ENCODE measurements at regions not wholly inside any gene's neighbourhood (a gene's known extent, or its start where the extent isn't known, plus 50 kb on each side); places are given as distances from the start of the nearest gene placed in this dataset.

GRCh38 chr14:101105045-101105444 is 201.5 kb upstream of the RTL1 start:
- no peaks in the 10 kb centered on the region for H3K36me3 ChIP-seq (ENCODE audit: control insufficient read depth in 2 of 2, extremely low read depth in 1 of 2, insufficient read depth in 1 of 2, low read length in 1 of 2)
- Mint-ChIP-seq H3K36me3 (no peaks in the 10 kb centered on the region), H3K27ac (no peak overlapping the region), H3K27me3 (peaks cover 4 to 10% of the 10 kb centered on the region in 2 donors), H3K4me3 (no peak overlapping the region), H3K9me3 (peaks cover 0 to 8% (median 3%) of the 10 kb centered on the region in 3 donors), H3K4me1 (no peaks in the 10 kb centered on the region)
- no peak overlapping the region for H3K4me3 ChIP-seq (ENCODE audit: control insufficient read depth in 1 of 2, extremely low read depth in 1 of 2, low read length in 1 of 2)
- no peaks in the 10 kb centered on the region for H3K4me1 ChIP-seq (ENCODE audit: control insufficient read depth in 1 of 2, extremely low read depth in 1 of 2, insufficient read depth in 2 of 2, low read length in 2 of 2)
- WGBS (ENCODE audit: insufficient coverage) = 87% methylated on average over 3 of the region's 4 CpGs
- CTCF ChIA-PET = no interaction called here
- ATAC-seq (replicated peaks in 1 of 4) = no peak
- no peak overlapping the region for H3K27ac ChIP-seq (ENCODE audit: low read length)
- peak in 1 of 35 experiments; percentile 13 for DNase-seq
- H3K9me3 ChIP-seq = no peaks in the 10 kb centered on the region
- H3K27me3 ChIP-seq (replicated peaks in 1 of 2; ENCODE audit: control insufficient read depth in 2 of 2, extremely low read depth in 1 of 2, insufficient read depth in 2 of 2, low read length in 1 of 2) = peaks cover 0 to 37% of the 10 kb centered on the region in 2 experiments
- POLR2A ChIA-PET = interaction anchor here in 1 of 2 donors (0.5 kb wide), 1 partner anchor 19 kb away, joined by 5 read pairs; no protein-coding TSS in a partner anchor

DNA sequence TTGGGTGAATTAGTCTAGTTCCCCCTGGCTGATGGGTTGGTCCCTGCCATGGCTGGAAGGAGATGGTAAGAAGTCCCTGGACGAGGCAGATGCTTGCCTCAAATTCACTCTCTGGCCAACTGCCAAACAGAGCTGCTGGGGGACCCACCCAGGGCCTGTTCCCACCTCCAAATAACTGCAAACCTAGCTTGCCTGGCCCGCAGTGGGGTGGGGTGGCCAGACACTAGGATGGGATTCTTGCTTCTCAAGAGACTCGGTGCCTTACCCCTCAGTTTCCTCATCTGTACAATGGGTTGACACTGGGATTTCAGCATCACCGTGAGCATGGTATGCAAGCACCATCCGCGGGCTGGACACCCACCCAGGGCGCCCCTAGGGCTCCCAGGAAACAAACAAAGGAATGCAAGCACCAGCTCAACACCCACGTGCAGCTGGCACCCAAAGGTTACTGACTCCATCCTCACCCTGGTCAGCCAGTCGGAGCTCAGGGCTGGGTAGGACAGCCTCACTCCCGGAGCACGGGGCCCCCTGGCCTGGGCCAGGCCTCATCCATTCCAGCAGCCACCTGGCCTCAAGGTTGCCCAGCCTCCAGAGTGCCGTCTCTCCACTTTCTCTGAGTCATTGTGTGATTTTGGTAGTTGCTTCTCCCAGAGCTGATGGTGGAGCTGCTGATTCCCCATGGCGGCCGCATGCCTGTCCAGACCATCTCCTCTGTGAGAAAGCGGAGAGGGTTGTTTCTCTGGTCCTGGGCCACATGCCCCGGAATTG is 205.2 kb upstream of the RTL1 start:
- WGBS (ENCODE audit: insufficient coverage) = 88% methylated on average over 10 of the region's 16 CpGs
- no peaks in the 10 kb centered on the region for H3K36me3 Mint-ChIP-seq
- no peaks in the 10 kb centered on the region for H3K4me1 Mint-ChIP-seq
- Histone ChIP-seq H3K27ac (ENCODE audit: low read length) (no peak overlapping the region), H3K27me3 (replicated peaks in 1 of 2; ENCODE audit: control insufficient read depth in 2 of 2, extremely low read depth in 1 of 2, insufficient read depth in 2 of 2, low read length in 1 of 2) (peaks cover 0 to 26% of the 10 kb centered on the region in 2 experiments), H3K4me3 (ENCODE audit: control insufficient read depth in 1 of 2, extremely low read depth in 1 of 2, low read length in 1 of 2) (no peak overlapping the region), H3K36me3 (ENCODE audit: control insufficient read depth in 2 of 2, extremely low read depth in 1 of 2, insufficient read depth in 1 of 2, low read length in 1 of 2) (no peaks in the 10 kb centered on the region), H3K9me3 (no peaks in the 10 kb centered on the region), H3K4me1 (ENCODE audit: control insufficient read depth in 1 of 2, extremely low read depth in 1 of 2, insufficient read depth in 2 of 2, low read length in 2 of 2) (no peaks in the 10 kb centered on the region)
- H3K9me3 Mint-ChIP-seq = peaks cover 0 to 8% (median 0%) of the 10 kb centered on the region in 3 donors
- no peak for ATAC-seq (replicated peaks in 1 of 4)
- POLR2A ChIA-PET = no interaction called here
- CTCF ChIA-PET = no interaction called here
- DNase-seq = no peak
- H3K27me3 Mint-ChIP-seq = peaks cover under 1% of the 10 kb centered on the region in 2 donors
- H3K27ac Mint-ChIP-seq = no peak overlapping the region
- no peak overlapping the region for H3K4me3 Mint-ChIP-seq

DNA sequence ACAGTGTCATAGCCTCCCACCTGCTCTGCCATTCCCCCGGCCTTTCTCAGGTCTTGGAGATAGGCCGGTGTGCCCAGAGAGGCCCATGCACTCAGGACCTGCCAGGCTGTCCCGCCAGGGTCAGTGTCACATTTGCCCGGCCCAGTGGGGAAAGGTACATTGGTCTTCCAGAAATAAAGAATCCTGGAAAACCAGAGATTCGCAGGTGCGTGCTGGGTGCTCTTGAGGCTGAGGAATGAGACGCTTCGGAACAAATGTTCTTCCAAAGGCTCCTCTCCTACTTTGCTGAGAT is 205.8 kb upstream of the RTL1 start:
- peaks cover 0 to 8% (median 0%) of the 10 kb centered on the region in 3 donors for H3K9me3 Mint-ChIP-seq
- no peaks in the 10 kb centered on the region for H3K4me1 Mint-ChIP-seq
- ChIA-PET POLR2A (no interaction called here), CTCF (no interaction called here)
- no peaks in the 10 kb centered on the region for H3K36me3 ChIP-seq (ENCODE audit: control insufficient read depth in 2 of 2, extremely low read depth in 1 of 2, insufficient read depth in 1 of 2, low read length in 1 of 2)
- no peaks in the 10 kb centered on the region for H3K9me3 ChIP-seq
- H3K36me3 Mint-ChIP-seq = no peaks in the 10 kb centered on the region
- H3K4me3 Mint-ChIP-seq = no peak overlapping the region
- H3K4me1 ChIP-seq (ENCODE audit: control insufficient read depth in 1 of 2, extremely low read depth in 1 of 2, insufficient read depth in 2 of 2, low read length in 2 of 2) = no peaks in the 10 kb centered on the region
- H3K27ac Mint-ChIP-seq = no peak overlapping the region
- ATAC-seq (replicated peaks in 1 of 4) (no peak), DNase-seq (no peak)
- H3K4me3 ChIP-seq (ENCODE audit: control insufficient read depth in 1 of 2, extremely low read depth in 1 of 2, low read length in 1 of 2) = no peak overlapping the region
- no peak overlapping the region for H3K27ac ChIP-seq (ENCODE audit: low read length)
- H3K27me3 Mint-ChIP-seq = no peaks in the 10 kb centered on the region
- 94% methylated on average over 4 of the region's 8 CpGs for WGBS (ENCODE audit: insufficient coverage)
- peaks cover 0 to 21% of the 10 kb centered on the region in 2 experiments for H3K27me3 ChIP-seq (replicated peaks in 1 of 2; ENCODE audit: control insufficient read depth in 2 of 2, extremely low read depth in 1 of 2, insufficient read depth in 2 of 2, low read length in 1 of 2)

- Mint-ChIP-seq H3K9me3 (peaks cover 0 to 8% (median 0%) of the 10 kb centered on the region in 3 donors), H3K4me3 (no peak overlapping the region), H3K27me3 (peaks cover 0 to 5% of the 10 kb centered on the region in 2 donors), H3K4me1 (no peaks in the 10 kb centered on the region), H3K36me3 (no peaks in the 10 kb centered on the region), H3K27ac (no peak overlapping the region)
- ATAC-seq (replicated peaks in 1 of 4) = no peak
- no peaks in the 10 kb centered on the region for H3K9me3 ChIP-seq
- H3K4me1 ChIP-seq (ENCODE audit: control insufficient read depth in 1 of 2, extremely low read depth in 1 of 2, insufficient read depth in 2 of 2, low read length in 2 of 2) = no peaks in the 10 kb centered on the region
- H3K27ac ChIP-seq (ENCODE audit: low read length) = no peak overlapping the region
- ChIA-PET POLR2A (no interaction called here), CTCF (no interaction called here)
- no peak overlapping the region for H3K4me3 ChIP-seq (ENCODE audit: control insufficient read depth in 1 of 2, extremely low read depth in 1 of 2, low read length in 1 of 2)
- DNase-seq = peak in 1 of 35 experiments; percentile 21
- WGBS (ENCODE audit: insufficient coverage) = 83% methylated on average over 10 of the region's 15 CpGs
- peaks cover 0 to 19% of the 10 kb centered on the region in 2 experiments for H3K27me3 ChIP-seq (replicated peaks in 1 of 2; ENCODE audit: control insufficient read depth in 2 of 2, extremely low read depth in 1 of 2, insufficient read depth in 2 of 2, low read length in 1 of 2)
- no peaks in the 10 kb centered on the region for H3K36me3 ChIP-seq (ENCODE audit: control insufficient read depth in 2 of 2, extremely low read depth in 1 of 2, insufficient read depth in 1 of 2, low read length in 1 of 2)
These were observed 206.6 kb upstream of the RTL1 start for GRCh38 chr14:101109981-101110728.

DNA sequence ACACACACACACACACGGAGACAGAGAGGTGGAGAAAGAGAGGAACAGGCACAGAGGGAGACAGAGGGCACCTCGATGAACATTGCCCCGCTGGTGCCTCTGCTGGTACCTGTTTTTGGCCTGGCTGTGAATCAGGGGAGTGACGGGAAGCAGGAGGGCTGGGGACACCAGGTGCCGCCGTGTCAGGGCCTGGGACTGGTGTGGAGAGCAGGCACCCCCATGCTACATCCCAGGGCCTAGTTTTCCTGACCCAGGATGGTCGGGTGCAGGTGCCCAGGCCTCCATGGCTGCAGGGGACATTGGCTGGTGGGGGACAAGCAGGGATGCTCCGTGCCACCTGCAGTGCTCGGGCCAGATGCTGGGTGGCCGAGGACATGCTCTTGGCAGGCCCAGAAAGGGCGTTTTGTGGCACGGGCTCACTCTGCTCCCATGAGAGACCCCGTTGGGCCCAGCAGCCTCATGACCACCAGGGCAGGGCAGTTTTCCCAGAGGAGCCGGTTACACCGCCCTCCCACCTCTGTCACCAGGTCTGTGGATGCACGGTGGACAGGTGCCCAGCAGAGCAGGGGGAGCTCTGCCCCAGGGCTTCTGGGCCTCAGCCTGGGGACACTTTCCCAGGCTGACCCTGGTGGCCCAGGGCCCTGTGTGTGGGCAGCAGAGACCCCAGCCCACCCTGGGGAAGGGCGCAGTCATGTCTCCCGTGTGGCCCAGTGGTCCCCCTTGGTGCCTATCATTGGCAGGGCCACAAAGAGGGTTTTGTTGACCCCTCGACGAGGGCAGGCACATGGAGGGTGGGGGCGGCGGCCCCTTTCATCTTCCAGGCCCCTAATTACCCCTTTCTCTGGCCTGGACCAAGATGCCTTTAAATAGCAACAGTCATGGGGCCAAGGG is 207.5 kb upstream of the RTL1 start:
- H3K36me3 ChIP-seq (ENCODE audit: control insufficient read depth in 2 of 2, extremely low read depth in 1 of 2, insufficient read depth in 1 of 2, low read length in 1 of 2) = no peaks in the 10 kb centered on the region
- Mint-ChIP-seq H3K4me1 (no peaks in the 10 kb centered on the region), H3K27me3 (peaks cover 0 to 6% of the 10 kb centered on the region in 2 donors), H3K4me3 (no peak overlapping the region), H3K36me3 (no peaks in the 10 kb centered on the region), H3K27ac (no peak overlapping the region), H3K9me3 (peaks cover 0 to 8% (median 0%) of the 10 kb centered on the region in 3 donors)
- no peaks in the 10 kb centered on the region for H3K9me3 ChIP-seq
- no peak overlapping the region for H3K27ac ChIP-seq (ENCODE audit: low read length)
- H3K27me3 ChIP-seq (replicated peaks in 1 of 2; ENCODE audit: control insufficient read depth in 2 of 2, extremely low read depth in 1 of 2, insufficient read depth in 2 of 2, low read length in 1 of 2) = peaks cover 0 to 20% of the 10 kb centered on the region in 2 experiments
- ChIA-PET CTCF (no interaction called here), POLR2A (no interaction called here)
- DNase-seq (peak in 1 of 35 experiments; percentile 24), ATAC-seq (replicated peaks in 1 of 4) (no peak)
- H3K4me3 ChIP-seq (ENCODE audit: control insufficient read depth in 1 of 2, extremely low read depth in 1 of 2, low read length in 1 of 2) = no peak overlapping the region
- WGBS (ENCODE audit: insufficient coverage) = 85% methylated on average over 17 of the region's 22 CpGs
- H3K4me1 ChIP-seq (ENCODE audit: control insufficient read depth in 1 of 2, extremely low read depth in 1 of 2, insufficient read depth in 2 of 2, low read length in 2 of 2) = no peaks in the 10 kb centered on the region

GRCh38 chr14:101111620-101112290 is 208.2 kb upstream of the RTL1 start:
- ATAC-seq (replicated peaks in 1 of 4) (no peak), DNase-seq (peak in 1 of 35 experiments; percentile 17)
- H3K9me3 ChIP-seq = no peaks in the 10 kb centered on the region
- H3K4me3 Mint-ChIP-seq = no peak overlapping the region
- no peaks in the 10 kb centered on the region for H3K4me1 ChIP-seq (ENCODE audit: control insufficient read depth in 1 of 2, extremely low read depth in 1 of 2, insufficient read depth in 2 of 2, low read length in 2 of 2)
- peaks cover 0 to 22% of the 10 kb centered on the region in 2 experiments for H3K27me3 ChIP-seq (replicated peaks in 1 of 2; ENCODE audit: control insufficient read depth in 2 of 2, extremely low read depth in 1 of 2, insufficient read depth in 2 of 2, low read length in 1 of 2)
- no peaks in the 10 kb centered on the region for H3K36me3 Mint-ChIP-seq
- 69% methylated on average over 16 of the region's 23 CpGs for WGBS (ENCODE audit: insufficient coverage)
- peaks cover 0 to 6% of the 10 kb centered on the region in 2 donors for H3K27me3 Mint-ChIP-seq
- H3K9me3 Mint-ChIP-seq = peaks cover 0 to under 1% (median 0%) of the 10 kb centered on the region in 3 donors
- H3K4me1 Mint-ChIP-seq = no peaks in the 10 kb centered on the region
- H3K27ac Mint-ChIP-seq = no peak overlapping the region
- ChIA-PET POLR2A (no interaction called here), CTCF (no interaction called here)
- no peak overlapping the region for H3K27ac ChIP-seq (ENCODE audit: low read length)
- no peak overlapping the region for H3K4me3 ChIP-seq (ENCODE audit: control insufficient read depth in 1 of 2, extremely low read depth in 1 of 2, low read length in 1 of 2)
- H3K36me3 ChIP-seq (ENCODE audit: control insufficient read depth in 2 of 2, extremely low read depth in 1 of 2, insufficient read depth in 1 of 2, low read length in 1 of 2) = no peaks in the 10 kb centered on the region

Measured in T-cell (primary cell).